ENCODE measurements at regions not wholly inside any gene's neighbourhood (a gene's known extent, or its start where the extent isn't known, plus 50 kb on each side); places are given as distances from the start of the nearest gene placed in this dataset.

DNA sequence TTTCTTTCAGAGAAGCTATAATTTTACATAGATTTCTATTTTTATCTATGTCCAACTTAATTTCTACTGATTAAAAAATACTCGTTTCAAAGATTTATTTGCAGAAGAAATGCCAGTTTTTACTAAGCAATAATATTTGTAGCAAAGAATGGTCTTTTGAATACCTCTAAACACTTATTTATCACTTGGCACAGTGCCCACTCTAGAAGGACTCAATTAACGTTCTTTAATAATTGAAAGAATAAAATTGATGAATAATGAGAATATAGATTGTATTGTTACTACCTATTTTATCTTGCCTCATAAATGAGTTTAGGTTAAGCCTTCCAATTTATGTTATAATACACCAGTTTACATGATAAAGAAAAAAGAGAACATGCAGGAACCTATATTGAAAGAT is 889.7 kb upstream of the CDH9 start:
- ChIA-PET POLR2A (no interaction called here), CTCF (no interaction called here)
- TF ChIP-seq, protein P1, sequence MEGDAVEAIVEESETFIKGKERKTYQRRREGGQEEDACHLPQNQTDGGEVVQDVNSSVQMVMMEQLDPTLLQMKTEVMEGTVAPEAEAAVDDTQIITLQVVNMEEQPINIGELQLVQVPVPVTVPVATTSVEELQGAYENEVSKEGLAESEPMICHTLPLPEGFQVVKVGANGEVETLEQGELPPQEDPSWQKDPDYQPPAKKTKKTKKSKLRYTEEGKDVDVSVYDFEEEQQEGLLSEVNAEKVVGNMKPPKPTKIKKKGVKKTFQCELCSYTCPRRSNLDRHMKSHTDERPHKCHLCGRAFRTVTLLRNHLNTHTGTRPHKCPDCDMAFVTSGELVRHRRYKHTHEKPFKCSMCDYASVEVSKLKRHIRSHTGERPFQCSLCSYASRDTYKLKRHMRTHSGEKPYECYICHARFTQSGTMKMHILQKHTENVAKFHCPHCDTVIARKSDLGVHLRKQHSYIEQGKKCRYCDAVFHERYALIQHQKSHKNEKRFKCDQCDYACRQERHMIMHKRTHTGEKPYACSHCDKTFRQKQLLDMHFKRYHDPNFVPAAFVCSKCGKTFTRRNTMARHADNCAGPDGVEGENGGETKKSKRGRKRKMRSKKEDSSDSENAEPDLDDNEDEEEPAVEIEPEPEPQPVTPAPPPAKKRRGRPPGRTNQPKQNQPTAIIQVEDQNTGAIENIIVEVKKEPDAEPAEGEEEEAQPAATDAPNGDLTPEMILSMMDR (IDR thresholded peaks at IDR 0.05; ENCODE audit: control extremely low read depth, extremely low read depth, low read depth, missing control alignments) = no peak
- DNase-seq (ENCODE audit: extremely low spot score) = no peak

DNA sequence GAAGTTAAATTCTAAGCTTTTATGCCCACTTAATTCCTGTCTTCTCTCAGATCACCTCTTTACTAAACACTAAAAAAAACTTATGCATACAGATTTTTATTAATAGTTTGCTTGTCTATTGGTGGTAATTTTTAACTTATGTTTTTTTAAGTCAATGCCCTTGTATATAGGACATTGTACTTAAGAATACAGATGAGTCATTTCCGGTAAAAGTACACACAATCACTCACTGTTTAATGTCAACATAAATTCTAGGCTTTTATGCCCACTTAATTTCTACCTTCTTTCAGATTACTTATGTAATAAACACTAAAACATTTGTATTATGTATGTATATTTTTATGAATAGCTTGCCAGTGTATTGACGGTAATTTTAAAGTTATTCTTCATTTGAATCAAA is 872.8 kb upstream of the CDH9 start:
- ChIA-PET POLR2A (no interaction called here), CTCF (no interaction called here)
- no peak for DNase-seq (ENCODE audit: extremely low spot score)
- TF ChIP-seq, protein P1 (IDR thresholded peaks at IDR 0.05; ENCODE audit: control extremely low read depth, extremely low read depth, low read depth, missing control alignments) = no peak

DNA sequence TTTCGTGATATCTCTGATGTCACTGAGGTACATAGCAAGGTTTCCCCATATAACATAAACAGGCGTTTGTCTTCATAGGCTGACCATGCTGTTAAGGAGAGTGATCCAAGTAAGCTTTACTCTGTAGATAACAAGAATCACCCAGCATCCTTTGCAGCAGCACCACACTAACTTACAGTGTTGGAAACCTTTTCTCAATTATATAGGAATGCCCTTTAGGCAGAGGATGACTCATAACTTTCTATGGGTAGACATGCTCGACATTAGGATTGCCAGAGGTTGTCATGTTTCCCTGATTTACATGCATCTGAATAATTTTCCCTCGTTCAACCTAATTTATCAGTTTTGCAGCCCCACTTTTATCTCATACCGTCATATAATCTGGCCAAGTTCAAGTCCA is 870.0 kb upstream of the CDH9 start:
- ChIA-PET POLR2A (no interaction called here), CTCF (no interaction called here)
- DNase-seq (ENCODE audit: extremely low spot score) = no peak
- TF ChIP-seq, protein P1 (IDR thresholded peaks at IDR 0.05; ENCODE audit: control extremely low read depth, extremely low read depth, low read depth, missing control alignments) = no peak

DNA sequence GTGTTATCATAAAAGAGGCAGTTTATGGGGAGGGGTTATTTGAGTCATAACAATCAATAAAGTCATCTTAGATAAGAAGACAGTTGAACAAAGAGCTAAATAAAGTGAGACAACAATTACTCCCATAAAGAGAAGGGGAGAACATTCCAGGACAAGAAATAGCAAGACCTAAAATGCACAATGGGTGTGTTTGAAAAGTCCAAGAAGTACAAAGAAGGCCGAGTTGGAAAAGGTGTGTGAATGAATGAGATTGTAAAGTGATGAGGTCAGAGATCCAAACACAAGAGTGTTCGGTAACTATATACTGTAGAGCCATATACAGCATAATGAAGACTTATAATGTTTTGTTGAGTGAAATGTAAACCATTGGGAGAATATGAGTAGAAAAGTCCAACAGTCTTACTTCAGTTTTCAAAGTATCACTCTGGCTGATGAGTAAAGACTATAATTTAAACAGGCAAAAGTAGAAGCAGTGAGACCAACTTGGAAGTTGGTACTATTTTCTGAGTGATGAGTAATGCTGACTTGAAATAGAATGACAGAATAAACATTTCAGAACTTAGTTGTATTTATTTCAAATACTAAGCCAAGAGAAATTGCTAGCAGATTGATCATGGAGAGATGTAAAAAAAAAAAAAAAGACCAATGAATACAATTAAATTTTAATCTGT is 868.7 kb upstream of the CDH9 start:
- POLR2A ChIA-PET = no interaction called here
- CTCF ChIA-PET = no interaction called here
- no peak for DNase-seq (ENCODE audit: extremely low spot score)
- TF ChIP-seq, protein P1 (IDR thresholded peaks at IDR 0.05; ENCODE audit: control extremely low read depth, extremely low read depth, low read depth, missing control alignments) = no peak

DNA sequence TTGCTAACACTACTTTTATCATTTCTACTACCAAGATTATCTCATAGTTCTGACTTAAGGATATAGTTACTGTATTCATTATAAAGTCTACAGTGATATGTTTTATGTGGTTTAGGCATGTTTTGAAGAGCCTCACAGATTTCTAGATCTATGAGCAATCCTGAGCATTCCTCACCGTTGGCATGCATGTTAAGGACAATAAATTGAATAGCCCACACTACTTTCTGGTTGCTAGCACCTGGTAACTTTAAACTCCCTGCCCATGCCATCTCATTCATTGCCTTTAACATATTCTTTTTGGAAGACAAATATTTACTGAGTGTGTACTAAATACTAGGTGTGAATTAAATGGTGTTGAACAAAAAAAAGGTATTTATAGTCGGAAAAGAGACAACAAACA is 868.1 kb upstream of the CDH9 start:
- ChIA-PET POLR2A (no interaction called here), CTCF (no interaction called here)
- TF ChIP-seq, protein P1 (IDR thresholded peaks at IDR 0.05; ENCODE audit: control extremely low read depth, extremely low read depth, low read depth, missing control alignments) = no peak
- DNase-seq (ENCODE audit: extremely low spot score) = no peak

DNA sequence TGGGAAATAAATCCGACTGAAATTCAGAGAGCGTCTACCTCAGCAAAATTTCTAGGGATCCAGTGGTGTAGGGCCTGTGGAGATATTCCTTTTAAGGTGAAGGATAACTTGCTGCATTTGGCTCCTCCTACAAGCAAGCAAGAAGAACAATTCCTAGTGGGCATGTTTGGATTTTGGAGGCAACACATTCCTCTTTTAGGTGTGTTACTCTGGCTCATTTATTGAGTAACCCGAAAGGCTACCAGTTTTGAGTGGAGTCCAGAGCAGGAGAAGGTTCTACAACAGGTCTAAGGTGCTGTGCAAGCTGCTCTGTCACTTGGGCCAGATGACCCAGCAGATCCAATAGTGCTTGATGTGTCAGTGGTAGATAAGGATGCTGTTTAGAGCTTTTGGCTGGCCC is 862.4 kb upstream of the CDH9 start:
- CTCF ChIA-PET = no interaction called here
- POLR2A ChIA-PET = no interaction called here
- DNase-seq (ENCODE audit: extremely low spot score) = no peak
- TF ChIP-seq, protein P1 (IDR thresholded peaks at IDR 0.05; ENCODE audit: control extremely low read depth, extremely low read depth, low read depth, missing control alignments) = no peak

DNA sequence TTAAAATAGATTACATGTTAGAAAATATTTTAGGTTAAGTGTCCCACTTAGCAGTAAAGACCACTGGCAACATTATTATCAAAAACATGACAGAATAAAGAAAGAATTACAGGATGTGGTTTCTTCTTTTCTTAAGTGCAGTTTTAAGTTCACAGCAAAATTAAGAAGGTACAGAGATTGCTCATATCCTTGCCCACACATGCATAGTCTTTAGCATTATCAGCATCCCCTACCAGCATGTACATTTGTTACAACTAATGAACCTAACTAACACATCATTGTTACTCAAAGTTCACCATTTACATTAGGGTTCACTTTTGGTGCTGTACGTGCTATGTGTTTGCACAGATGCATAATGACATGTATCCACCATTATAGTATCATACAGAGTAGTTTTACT is 837.7 kb upstream of the CDH9 start:
- ChIA-PET CTCF (no interaction called here), POLR2A (no interaction called here)
- TF ChIP-seq, protein P1 (IDR thresholded peaks at IDR 0.05; ENCODE audit: control extremely low read depth, extremely low read depth, low read depth, missing control alignments) = no peak
- no peak for DNase-seq (ENCODE audit: extremely low spot score)

Data from GM10248 (cell line).